ENCODE measurements at regions not wholly inside any gene's neighbourhood (a gene's known extent, or its start where the extent isn't known, plus 50 kb on each side); places are given as distances from the start of the nearest gene placed in this dataset.
"Not testable (repeated sequence)": the region's sequence is repeated elsewhere in the genome, so short reads cannot be mapped to it uniquely, and the experiment has no call there.

DNA sequence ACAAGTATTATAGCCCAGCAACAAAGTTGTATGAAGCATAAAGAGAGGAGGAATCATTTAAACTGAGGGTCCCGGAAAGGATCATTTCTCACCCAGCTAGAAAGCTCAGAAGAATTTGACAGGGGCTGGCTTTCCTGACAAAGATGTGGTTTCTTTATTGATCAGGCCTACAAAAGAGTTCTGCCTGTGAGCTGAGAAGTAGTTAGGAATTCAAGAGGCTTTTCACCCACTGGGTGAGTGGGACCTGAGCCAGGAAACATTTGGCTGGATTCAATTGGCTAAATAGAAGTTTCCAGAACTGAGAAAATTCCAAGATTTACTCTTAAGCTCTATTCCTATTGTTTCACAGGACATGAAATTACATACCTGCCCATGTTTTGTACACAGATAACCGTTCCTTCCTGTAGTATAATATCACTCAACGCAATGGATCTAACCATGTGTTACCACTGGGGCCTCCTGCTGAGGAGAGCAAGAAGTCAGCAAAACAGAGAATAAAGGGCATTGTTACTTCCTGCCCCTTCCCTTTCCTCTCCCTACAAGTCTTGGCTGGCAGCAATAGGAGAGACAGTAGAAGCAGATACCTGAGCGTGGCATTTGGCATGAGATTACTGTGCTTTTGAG, 53.9 kb upstream of the PAPSS2 start:
- H3K27me3 ChIP-seq (ENCODE audit: control insufficient read depth, extremely low read depth, insufficient read depth, low read length), result no peaks in the 10 kb centered on the region
- no peak for DNase-seq (ENCODE audit: low read depth, low spot score)
- H3K36me3 ChIP-seq (ENCODE audit: control insufficient read depth in 2 of 2, extremely low read depth in 1 of 2, insufficient read depth in 2 of 2, low read length in 2 of 2), result no peaks in the 10 kb centered on the region
- no peaks in the 10 kb centered on the region for H3K9me1 ChIP-seq (ENCODE audit: control insufficient read depth, extremely low read depth, insufficient read depth, low read length)
- H3K27ac ChIP-seq (ENCODE audit: control insufficient read depth, insufficient read depth, low read length), result no peak overlapping the region
- H3K9ac ChIP-seq (ENCODE audit: control insufficient read depth, extremely low read depth, insufficient read depth, low read length), result no peak overlapping the region
- H3K79me2 ChIP-seq (ENCODE audit: control insufficient read depth, insufficient read depth, low read length), result no peaks in the 10 kb centered on the region
- TF ChIP-seq, protein P1, sequence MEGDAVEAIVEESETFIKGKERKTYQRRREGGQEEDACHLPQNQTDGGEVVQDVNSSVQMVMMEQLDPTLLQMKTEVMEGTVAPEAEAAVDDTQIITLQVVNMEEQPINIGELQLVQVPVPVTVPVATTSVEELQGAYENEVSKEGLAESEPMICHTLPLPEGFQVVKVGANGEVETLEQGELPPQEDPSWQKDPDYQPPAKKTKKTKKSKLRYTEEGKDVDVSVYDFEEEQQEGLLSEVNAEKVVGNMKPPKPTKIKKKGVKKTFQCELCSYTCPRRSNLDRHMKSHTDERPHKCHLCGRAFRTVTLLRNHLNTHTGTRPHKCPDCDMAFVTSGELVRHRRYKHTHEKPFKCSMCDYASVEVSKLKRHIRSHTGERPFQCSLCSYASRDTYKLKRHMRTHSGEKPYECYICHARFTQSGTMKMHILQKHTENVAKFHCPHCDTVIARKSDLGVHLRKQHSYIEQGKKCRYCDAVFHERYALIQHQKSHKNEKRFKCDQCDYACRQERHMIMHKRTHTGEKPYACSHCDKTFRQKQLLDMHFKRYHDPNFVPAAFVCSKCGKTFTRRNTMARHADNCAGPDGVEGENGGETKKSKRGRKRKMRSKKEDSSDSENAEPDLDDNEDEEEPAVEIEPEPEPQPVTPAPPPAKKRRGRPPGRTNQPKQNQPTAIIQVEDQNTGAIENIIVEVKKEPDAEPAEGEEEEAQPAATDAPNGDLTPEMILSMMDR (optimal IDR thresholded peaks at IDR 0.05 in 1 of 3, IDR thresholded peaks at IDR 0.05 in 1 of 3, conservative IDR thresholded peaks at IDR 0.05 in 1 of 3; ENCODE audit: extremely low read depth in 1 of 3, insufficient read depth in 2 of 3, low read length in 3 of 3), result no peak
- TF ChIP-seq EZH2 (IDR thresholded peaks at IDR 0.05; ENCODE audit: low read length), result no peak
- H4K20me1 ChIP-seq (ENCODE audit: control insufficient read depth, extremely low read depth, insufficient read depth, low read length), result no peaks in the 10 kb centered on the region
- no peaks in the 10 kb centered on the region for H3K9me3 ChIP-seq (ENCODE audit: control insufficient read depth, low read depth, low read length)
- peaks cover 6% of the 10 kb centered on the region for H3K4me1 ChIP-seq (ENCODE audit: control insufficient read depth, extremely low read depth, insufficient read depth, low read length)
- no peak overlapping the region for H3K4me3 ChIP-seq (ENCODE audit: control insufficient read depth in 2 of 3, extremely low read depth in 1 of 3, insufficient read depth in 2 of 3, low read depth in 1 of 3, low read length in 3 of 3)
- H3K4me2 ChIP-seq (ENCODE audit: control insufficient read depth, extremely low read depth, insufficient read depth, low read depth, low read length), result no peak overlapping the region
- dilution Hi-C loops (cut with MboI; ENCODE audit: extremely low pct_ligation_motif_present, low sequenced_read_pairs), result no loop called here
- no peak for FAIRE-seq
- peak overlapping the region; percentile 20 for H2AFZ ChIP-seq (ENCODE audit: control insufficient read depth, low read length)

DNA sequence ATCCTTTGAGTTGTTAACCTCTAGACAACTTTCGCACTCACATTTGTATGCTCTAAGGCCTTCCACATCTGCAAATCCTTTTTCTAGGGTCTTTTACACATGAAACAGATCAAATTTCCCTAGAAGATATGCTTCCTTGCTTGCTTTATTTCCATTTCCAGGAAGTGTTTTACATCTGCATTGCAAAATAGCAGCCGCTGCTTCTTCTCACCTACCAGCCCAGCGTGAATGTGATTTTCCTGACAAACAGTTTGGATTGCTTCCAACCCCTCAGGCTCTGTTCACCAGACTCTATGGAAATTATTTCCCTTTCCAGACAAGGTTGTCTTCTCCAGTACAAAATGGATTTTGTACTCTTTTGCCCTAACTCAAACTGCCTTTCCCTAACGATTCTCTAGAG, 50.9 kb upstream of the PAPSS2 start:
- Histone ChIP-seq H3K9me1 (ENCODE audit: control insufficient read depth, extremely low read depth, insufficient read depth, low read length) (no peaks in the 10 kb centered on the region), H3K27me3 (ENCODE audit: control insufficient read depth, extremely low read depth, insufficient read depth, low read length) (no peaks in the 10 kb centered on the region), H4K20me1 (ENCODE audit: control insufficient read depth, extremely low read depth, insufficient read depth, low read length) (no peaks in the 10 kb centered on the region), H3K9me3 (ENCODE audit: control insufficient read depth, low read depth, low read length) (no peaks in the 10 kb centered on the region), H3K9ac (ENCODE audit: control insufficient read depth, extremely low read depth, insufficient read depth, low read length) (no peak overlapping the region), H3K36me3 (ENCODE audit: control insufficient read depth in 2 of 2, extremely low read depth in 1 of 2, insufficient read depth in 2 of 2, low read length in 2 of 2) (no peaks in the 10 kb centered on the region), H3K4me1 (ENCODE audit: control insufficient read depth, extremely low read depth, insufficient read depth, low read length) (peaks cover 6% of the 10 kb centered on the region), H2AFZ (ENCODE audit: control insufficient read depth, low read length) (no peak overlapping the region), H3K4me2 (ENCODE audit: control insufficient read depth, extremely low read depth, insufficient read depth, low read depth, low read length) (no peak overlapping the region), H3K27ac (ENCODE audit: control insufficient read depth, insufficient read depth, low read length) (no peak overlapping the region), H3K4me3 (ENCODE audit: control insufficient read depth in 2 of 3, extremely low read depth in 1 of 3, insufficient read depth in 2 of 3, low read depth in 1 of 3, low read length in 3 of 3) (no peak overlapping the region), H3K79me2 (ENCODE audit: control insufficient read depth, insufficient read depth, low read length) (no peaks in the 10 kb centered on the region)
- DNase-seq (ENCODE audit: low read depth, low spot score) (no peak), FAIRE-seq (peak; percentile 52)
- dilution Hi-C loops (cut with MboI; ENCODE audit: extremely low pct_ligation_motif_present, low sequenced_read_pairs), result no loop called here
- TF ChIP-seq, protein P1 (optimal IDR thresholded peaks at IDR 0.05 in 1 of 3, IDR thresholded peaks at IDR 0.05 in 1 of 3, conservative IDR thresholded peaks at IDR 0.05 in 1 of 3; ENCODE audit: extremely low read depth in 1 of 3, insufficient read depth in 2 of 3, low read length in 3 of 3), result no peak
- no peak for TF ChIP-seq EZH2 (IDR thresholded peaks at IDR 0.05; ENCODE audit: low read length)

DNA sequence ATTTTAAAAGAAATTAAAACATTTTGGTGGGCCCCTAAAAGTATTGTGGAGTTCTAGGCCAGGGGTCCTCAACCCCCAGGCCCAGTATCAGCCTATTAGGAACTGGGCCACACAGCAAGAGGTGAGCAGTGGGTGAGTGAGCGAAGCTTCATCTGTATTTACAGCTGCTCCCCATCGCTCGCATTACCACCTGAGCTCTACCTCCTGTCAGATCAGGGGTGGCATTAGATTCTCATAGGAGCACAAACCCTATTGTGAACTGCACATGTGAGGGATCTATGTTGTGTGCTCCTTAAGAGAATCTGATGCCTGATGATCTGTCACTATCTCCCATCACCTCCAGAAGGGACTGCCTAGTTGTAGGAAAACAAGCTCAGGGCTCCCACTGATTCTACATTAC, 50.1 kb upstream of the PAPSS2 start:
- H3K4me1 ChIP-seq (ENCODE audit: control insufficient read depth, extremely low read depth, insufficient read depth, low read length); H3K4me2 ChIP-seq (ENCODE audit: control insufficient read depth, extremely low read depth, insufficient read depth, low read depth, low read length); H3K9ac ChIP-seq (ENCODE audit: control insufficient read depth, extremely low read depth, insufficient read depth, low read length); H3K27me3 ChIP-seq (ENCODE audit: control insufficient read depth, extremely low read depth, insufficient read depth, low read length); H3K79me2 ChIP-seq (ENCODE audit: control insufficient read depth, insufficient read depth, low read length); H3K27ac ChIP-seq (ENCODE audit: control insufficient read depth, insufficient read depth, low read length); dilution Hi-C loops (cut with MboI; ENCODE audit: extremely low pct_ligation_motif_present, low sequenced_read_pairs); H3K9me3 ChIP-seq (ENCODE audit: control insufficient read depth, low read depth, low read length); DNase-seq (ENCODE audit: low read depth, low spot score); FAIRE-seq; H2AFZ ChIP-seq (ENCODE audit: control insufficient read depth, low read length); H3K36me3 ChIP-seq (ENCODE audit: control insufficient read depth in 2 of 2, extremely low read depth in 1 of 2, insufficient read depth in 2 of 2, low read length in 2 of 2); H3K4me3 ChIP-seq (ENCODE audit: control insufficient read depth in 2 of 3, extremely low read depth in 1 of 3, insufficient read depth in 2 of 3, low read depth in 1 of 3, low read length in 3 of 3); H3K9me1 ChIP-seq (ENCODE audit: control insufficient read depth, extremely low read depth, insufficient read depth, low read length); H4K20me1 ChIP-seq (ENCODE audit: control insufficient read depth, extremely low read depth, insufficient read depth, low read length): not testable (repeated sequence)

Measured in keratinocyte (primary cell).